ENCODE measurements at regions not wholly inside any gene's neighbourhood (a gene's known extent, or its start where the extent isn't known, plus 50 kb on each side); places are given as distances from the start of the nearest gene placed in this dataset.

DNA sequence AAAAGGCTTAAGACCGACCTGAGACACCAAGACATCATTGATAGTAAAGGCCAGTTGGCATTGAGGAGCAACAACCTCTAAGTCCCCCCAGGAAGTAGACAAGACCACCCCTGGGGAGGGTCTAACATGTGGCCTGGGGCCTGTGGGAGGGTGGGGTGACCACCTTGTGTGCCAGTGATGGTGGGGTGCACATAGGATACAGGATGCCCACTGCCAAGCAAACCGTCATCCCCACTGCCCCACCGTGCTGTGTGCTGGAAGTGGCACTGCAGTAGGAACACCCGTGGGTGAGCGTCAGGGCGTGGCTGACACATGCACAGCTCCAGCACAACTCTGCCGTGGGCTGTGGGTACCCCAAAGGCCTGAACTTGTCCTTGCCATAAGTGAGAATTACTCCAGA, 84.3 kb upstream of the LGALSL start:
- TF ChIP-seq, protein P1, sequence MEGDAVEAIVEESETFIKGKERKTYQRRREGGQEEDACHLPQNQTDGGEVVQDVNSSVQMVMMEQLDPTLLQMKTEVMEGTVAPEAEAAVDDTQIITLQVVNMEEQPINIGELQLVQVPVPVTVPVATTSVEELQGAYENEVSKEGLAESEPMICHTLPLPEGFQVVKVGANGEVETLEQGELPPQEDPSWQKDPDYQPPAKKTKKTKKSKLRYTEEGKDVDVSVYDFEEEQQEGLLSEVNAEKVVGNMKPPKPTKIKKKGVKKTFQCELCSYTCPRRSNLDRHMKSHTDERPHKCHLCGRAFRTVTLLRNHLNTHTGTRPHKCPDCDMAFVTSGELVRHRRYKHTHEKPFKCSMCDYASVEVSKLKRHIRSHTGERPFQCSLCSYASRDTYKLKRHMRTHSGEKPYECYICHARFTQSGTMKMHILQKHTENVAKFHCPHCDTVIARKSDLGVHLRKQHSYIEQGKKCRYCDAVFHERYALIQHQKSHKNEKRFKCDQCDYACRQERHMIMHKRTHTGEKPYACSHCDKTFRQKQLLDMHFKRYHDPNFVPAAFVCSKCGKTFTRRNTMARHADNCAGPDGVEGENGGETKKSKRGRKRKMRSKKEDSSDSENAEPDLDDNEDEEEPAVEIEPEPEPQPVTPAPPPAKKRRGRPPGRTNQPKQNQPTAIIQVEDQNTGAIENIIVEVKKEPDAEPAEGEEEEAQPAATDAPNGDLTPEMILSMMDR (IDR thresholded peaks at IDR 0.05) = no peak
- TF ChIP-seq POLR2A (IDR thresholded peaks at IDR 0.05) = no peak
